Esophagus squamous epithelium (tissue), 4 donors: ENCODE measurements at regions not wholly inside any gene's neighbourhood (a gene's known extent, or its start where the extent isn't known, plus 50 kb on each side); places are given as distances from the start of the nearest gene placed in this dataset.

Source experiments
- POLR2A ChIP-seq, 4 donors: fragments of 450-650 bp; IDR thresholded peaks; one replicate each; pipeline ENCODE4 v1.6.1; 2017; ENCODE audit warnings: antibody characterized with exemption in 4 of 4, mild to moderate bottlenecking in 4 of 4, moderate library complexity in 3 of 4
- TF ChIP-seq, protein P1 (sequence below), 6 experiments: fragments of 450-650 bp in 4 of 6; fragments of 200-600 bp in 2 of 6; sonication (generic) in 2 of 6; IDR thresholded peaks; one replicate each; pipeline ENCODE4 v1.5.1; 2016 to 2019; ENCODE audit warnings: antibody characterized with exemption in 6 of 6, mild to moderate bottlenecking in 4 of 6, moderate library complexity in 4 of 6

DNA sequence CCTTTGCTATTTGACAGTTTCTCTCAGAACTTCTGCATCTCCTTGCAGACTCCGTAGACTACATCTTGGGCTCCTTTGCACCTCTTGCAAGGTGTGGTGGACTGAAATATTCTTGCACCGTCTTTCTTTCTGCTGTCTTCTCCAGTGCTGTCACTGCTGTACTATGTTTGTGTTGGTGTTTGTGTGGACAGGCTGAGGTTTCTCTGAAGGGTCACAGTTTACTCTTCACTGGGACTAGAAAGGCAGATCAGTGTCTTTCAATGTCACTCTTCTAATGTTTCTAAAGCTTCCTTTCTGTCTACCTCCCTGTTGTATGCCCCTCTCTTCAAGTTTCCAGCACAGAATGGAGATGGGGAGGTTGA lies 410.0 kb upstream of the CD180 start:
- TF ChIP-seq POLR2A (IDR thresholded peaks at IDR 0.05), result no peak
- TF ChIP-seq, protein P1, sequence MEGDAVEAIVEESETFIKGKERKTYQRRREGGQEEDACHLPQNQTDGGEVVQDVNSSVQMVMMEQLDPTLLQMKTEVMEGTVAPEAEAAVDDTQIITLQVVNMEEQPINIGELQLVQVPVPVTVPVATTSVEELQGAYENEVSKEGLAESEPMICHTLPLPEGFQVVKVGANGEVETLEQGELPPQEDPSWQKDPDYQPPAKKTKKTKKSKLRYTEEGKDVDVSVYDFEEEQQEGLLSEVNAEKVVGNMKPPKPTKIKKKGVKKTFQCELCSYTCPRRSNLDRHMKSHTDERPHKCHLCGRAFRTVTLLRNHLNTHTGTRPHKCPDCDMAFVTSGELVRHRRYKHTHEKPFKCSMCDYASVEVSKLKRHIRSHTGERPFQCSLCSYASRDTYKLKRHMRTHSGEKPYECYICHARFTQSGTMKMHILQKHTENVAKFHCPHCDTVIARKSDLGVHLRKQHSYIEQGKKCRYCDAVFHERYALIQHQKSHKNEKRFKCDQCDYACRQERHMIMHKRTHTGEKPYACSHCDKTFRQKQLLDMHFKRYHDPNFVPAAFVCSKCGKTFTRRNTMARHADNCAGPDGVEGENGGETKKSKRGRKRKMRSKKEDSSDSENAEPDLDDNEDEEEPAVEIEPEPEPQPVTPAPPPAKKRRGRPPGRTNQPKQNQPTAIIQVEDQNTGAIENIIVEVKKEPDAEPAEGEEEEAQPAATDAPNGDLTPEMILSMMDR (IDR thresholded peaks at IDR 0.05), result no peak
